Astrocyte of the cerebellum (primary cell): ENCODE measurements at regions not wholly inside any gene's neighbourhood (a gene's known extent, or its start where the extent isn't known, plus 50 kb on each side); places are given as distances from the start of the nearest gene placed in this dataset.
"Not testable (repeated sequence)": the region's sequence is repeated elsewhere in the genome, so short reads cannot be mapped to it uniquely, and the experiment has no call there.

Source experiments
- DNase-seq: peaks from one replicate; pipeline ENCODE4 v3.0.0-alpha.2; 2011; ENCODE audit warnings: low read depth
- H3K4me3 ChIP-seq: 2 replicates; pipeline ENCODE4 v1.5.1; 2011; ENCODE audit warnings: mild to moderate bottlenecking, low read depth, low read length, moderate library complexity
- in situ Hi-C: cut with HindIII; loops from 2 replicates; pipeline ENCODE4 v1.10.0; 2017; ENCODE audit warnings: low sequenced_read_pairs
- TF ChIP-seq, protein P1 (sequence below): IDR thresholded peaks from 2 replicates; pipeline ENCODE4 v1.5.1; 2012; ENCODE audit warnings: low read length, low read depth, moderate library complexity, mild to moderate bottlenecking; ENCODE audit errors: missing control alignments

DNA sequence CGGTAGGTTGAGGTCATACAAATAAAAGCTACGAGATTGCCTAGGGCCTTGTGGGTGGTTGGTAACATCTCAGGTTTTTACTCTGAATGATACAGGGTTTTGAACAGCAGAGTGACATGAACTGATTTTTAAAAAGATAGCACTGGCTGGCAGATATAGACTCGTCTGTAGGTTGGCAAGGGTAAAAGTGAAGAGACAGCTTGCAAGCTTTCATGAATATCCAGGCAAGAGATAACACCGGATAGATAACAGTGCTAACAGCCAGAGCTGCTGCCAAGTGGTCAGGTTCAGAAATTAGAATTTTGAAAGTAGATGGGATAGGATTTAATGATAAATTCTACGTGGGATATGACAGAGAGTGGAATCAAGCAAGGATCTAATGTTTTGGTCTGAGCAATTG, 299.7 kb upstream of the AADAT start:
- no peak for DNase-seq
- in situ Hi-C loops, result no loop called here
- H3K4me3 ChIP-seq, result no peak overlapping the region
- TF ChIP-seq, protein P1, sequence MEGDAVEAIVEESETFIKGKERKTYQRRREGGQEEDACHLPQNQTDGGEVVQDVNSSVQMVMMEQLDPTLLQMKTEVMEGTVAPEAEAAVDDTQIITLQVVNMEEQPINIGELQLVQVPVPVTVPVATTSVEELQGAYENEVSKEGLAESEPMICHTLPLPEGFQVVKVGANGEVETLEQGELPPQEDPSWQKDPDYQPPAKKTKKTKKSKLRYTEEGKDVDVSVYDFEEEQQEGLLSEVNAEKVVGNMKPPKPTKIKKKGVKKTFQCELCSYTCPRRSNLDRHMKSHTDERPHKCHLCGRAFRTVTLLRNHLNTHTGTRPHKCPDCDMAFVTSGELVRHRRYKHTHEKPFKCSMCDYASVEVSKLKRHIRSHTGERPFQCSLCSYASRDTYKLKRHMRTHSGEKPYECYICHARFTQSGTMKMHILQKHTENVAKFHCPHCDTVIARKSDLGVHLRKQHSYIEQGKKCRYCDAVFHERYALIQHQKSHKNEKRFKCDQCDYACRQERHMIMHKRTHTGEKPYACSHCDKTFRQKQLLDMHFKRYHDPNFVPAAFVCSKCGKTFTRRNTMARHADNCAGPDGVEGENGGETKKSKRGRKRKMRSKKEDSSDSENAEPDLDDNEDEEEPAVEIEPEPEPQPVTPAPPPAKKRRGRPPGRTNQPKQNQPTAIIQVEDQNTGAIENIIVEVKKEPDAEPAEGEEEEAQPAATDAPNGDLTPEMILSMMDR, result no peak

DNA sequence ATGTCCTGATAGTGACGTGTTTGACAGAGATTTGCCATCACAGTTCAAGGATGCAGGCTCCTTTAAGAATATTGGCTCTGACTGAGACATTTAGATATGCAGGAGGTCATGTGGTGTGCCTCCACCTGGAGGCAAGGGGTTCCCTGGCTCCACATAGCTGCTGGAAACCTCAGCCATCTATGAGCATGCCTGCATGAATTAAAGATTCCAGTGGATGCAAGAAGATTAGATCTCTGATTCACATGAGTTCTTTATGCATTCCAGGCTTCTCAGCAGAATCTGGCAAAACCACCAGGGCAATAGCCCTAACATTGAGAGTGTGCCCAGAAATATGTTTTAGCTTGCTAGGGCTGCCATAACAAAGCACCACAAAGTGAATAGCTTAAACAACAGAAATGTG, 298.5 kb upstream of the AADAT start:
- TF ChIP-seq, protein P1, result no peak
- in situ Hi-C loops, result no loop called here

DNA sequence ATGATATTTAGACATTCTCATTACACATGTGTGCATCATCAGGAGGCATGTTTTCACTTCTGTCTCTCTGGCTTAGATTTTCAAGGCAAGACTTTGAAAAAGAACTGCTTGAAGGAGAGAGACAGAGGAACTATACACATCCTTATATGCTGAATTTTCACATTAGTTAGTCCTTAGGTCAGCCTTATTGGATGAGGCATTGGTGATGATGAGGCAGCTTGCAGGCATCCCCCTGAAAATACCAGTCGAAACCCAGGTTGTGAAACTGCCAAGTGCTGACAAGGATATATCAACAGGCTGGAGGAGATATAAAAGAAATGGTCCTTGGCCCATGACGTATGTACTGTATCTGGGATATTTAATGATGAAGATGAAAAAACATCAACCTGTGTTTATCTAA, 297.2 kb upstream of the AADAT start:
- DNase-seq, result no peak
- H3K4me3 ChIP-seq, result no peak overlapping the region
- TF ChIP-seq, protein P1, result no peak
- in situ Hi-C loops, result no loop called here

More for the DNA sequence above, 298.5 kb upstream of the AADAT start:
- DNase-seq, result peak; percentile 26
- no peak overlapping the region for H3K4me3 ChIP-seq

DNA sequence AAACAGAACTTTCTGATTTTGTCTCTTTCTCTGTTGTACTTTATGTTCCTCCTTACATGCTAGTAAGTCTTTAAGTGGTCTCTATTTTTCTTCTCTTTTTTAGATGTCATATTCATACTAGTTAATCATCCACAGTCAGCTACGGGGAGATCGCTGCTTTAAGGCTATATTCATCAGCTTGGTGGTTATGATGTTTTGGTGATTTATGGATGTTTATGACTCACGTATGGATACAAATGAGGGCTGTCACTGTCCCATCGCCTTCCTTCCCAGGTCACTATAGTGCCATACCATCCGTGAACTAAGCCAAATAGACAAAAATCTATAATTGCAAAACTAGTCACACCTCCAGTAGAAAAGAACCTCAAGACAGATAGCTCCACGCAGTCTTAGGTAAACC, 296.8 kb upstream of the AADAT start:
- H3K4me3 ChIP-seq, result no peak overlapping the region
- TF ChIP-seq, protein P1, result no peak
- in situ Hi-C loops, result no loop called here
- DNase-seq, result no peak

DNA sequence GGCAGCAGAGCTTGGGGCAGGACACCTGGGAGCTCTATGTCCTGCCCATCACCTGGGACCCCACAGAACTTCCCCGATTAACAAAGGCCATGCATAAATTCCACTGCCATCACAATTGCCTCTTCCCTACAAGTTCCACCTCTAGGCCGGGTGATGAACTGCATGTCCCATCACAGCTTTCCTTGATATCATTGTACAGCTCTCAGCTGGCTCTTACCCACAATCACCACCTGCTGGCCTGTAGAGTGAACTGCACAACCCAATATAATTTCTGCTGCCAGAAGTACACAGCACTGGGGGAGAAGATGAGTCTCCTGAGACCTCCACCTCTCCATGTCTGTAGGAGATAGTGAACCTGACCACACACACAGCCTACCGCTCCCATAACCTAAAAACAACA, 285.0 kb upstream of the AADAT start:
- no peak for DNase-seq
- TF ChIP-seq, protein P1, result peak; percentile 31
- H3K4me3 ChIP-seq, result no peak overlapping the region
- in situ Hi-C loops, result no loop called here

DNA sequence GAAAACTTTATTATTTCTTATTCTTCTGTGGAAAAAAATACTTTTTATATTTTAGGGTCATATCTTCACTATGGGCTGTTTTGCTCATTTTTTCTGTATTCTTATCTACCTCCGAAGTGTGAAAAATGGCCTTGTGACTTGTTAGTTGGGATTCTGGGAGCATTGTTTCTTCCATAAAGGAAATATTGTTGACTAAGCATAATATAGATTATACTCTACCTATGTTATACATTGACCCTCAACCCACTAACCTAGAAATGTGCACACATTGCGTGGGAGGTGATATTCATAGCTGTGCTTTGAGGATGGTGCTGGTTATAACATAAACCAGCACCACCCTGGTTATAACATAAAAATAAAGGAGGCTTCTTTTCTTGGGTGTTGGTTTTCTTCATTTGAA, 259.2 kb upstream of the AADAT start:
- no peak for DNase-seq
- in situ Hi-C loops, result no loop called here
- no peak overlapping the region for H3K4me3 ChIP-seq
- TF ChIP-seq, protein P1, result no peak

DNA sequence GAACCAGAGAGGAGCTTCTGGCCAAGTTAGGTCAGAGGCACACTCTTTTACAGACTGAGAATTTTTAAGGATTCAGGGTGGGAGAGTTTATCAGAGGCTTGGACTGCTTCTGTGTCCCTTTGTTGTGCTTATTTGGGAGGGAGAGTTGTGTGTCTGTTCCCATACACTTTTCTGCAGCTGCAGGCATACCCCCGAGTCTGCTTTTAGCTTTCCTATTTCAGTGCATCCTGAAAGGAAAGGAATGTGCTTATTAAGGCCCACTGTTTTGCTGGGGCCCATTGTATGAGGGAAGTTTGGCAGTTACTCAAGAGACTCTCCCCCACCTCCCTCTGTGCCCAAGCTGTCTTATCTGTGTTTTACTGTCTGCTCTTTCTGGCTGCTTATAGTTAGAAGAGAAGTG, 257.4 kb upstream of the AADAT start:
- H3K4me3 ChIP-seq, in situ Hi-C loops, DNase-seq: not testable (repeated sequence)
